ENCODE measurements at regions not wholly inside any gene's neighbourhood (a gene's known extent, or its start where the extent isn't known, plus 50 kb on each side); places are given as distances from the start of the nearest gene placed in this dataset.

GRCh38 chr10:130558746-130559546 lies 422.8 kb downstream of the GLRX3 start:
- TF ChIP-seq CTCF (IDR thresholded peaks at IDR 0.05): no peak
- TF ChIP-seq POLR2A (IDR thresholded peaks at IDR 0.05): no peak
